Ovary (tissue), 7 donors: ENCODE measurements at regions not wholly inside any gene's neighbourhood (a gene's known extent, or its start where the extent isn't known, plus 50 kb on each side); places are given as distances from the start of the nearest gene placed in this dataset.

Experiments used
- DNase-seq, 5 donors: peaks; one replicate each; pipeline ENCODE4 v3.0.0-alpha.2; 2019 to 2020
- H3K27ac ChIP-seq, 2 donors: fragments of 200-600 bp; one replicate each; pipeline versions ENCODE4 v1.5.1 to v1.8.0; 2019 to 2022
- H3K27me3 ChIP-seq: fragments of 200-600 bp; one replicate; pipeline ENCODE4 v1.8.0; 2022
- H3K36me3 ChIP-seq: fragments of 200-600 bp; sonication (generic); one replicate; pipeline ENCODE4 v1.5.1; 2019
- H3K4me1 ChIP-seq: one replicate; pipeline ENCODE4 v1.8.1; 2013; ENCODE audit warnings: mild to moderate bottlenecking, moderate library complexity; ENCODE audit not compliant: insufficient read depth
- H3K4me3 ChIP-seq: fragments of 200-600 bp; sonication (generic); one replicate; pipeline ENCODE4 v1.5.1; 2017
- H3K9me3 ChIP-seq, 2 donors: fragments of 200-600 bp in 1 of 2; sonication (generic) in 1 of 2; one replicate each; pipeline versions ENCODE4 v1.5.1 to v1.8.1; 2013 to 2019; ENCODE audit warnings: mild to moderate bottlenecking in 1 of 2, moderate library complexity in 1 of 2
- EP300 ChIP-seq: sonication (generic); formaldehyde crosslinking; IDR thresholded peaks from one replicate; pipeline ENCODE4 v1.6.1; 2017; ENCODE audit warnings: antibody characterized with exemption
- POLR2A ChIP-seq: fragments of 450-650 bp; IDR thresholded peaks from one replicate; pipeline ENCODE4 v1.6.1; 2017; ENCODE audit warnings: antibody characterized with exemption, mild to moderate bottlenecking, moderate library complexity
- WGBS, 3 donors: extraction: QIAGEN DNeasy Blood & Tissue Kit in 1 of 3; methylation state at CpG; one replicate each; pipeline versions ENCODE4 v1.1.5 to v1.1.7; 2013 to 2017; 5-methylcytosine and 5-hydroxymethylcytosine counted together
- intact Hi-C, 4 donors: fragments of 100-400 bp; cut with DNase I; formaldehyde crosslinking; loops; one replicate each; pipeline versions ENCODE4 v1.11.0 to v1.15.1; 2022 to 2023
- TF ChIP-seq, protein P1 (sequence below), 3 donors: fragments of 450-650 bp in 2 of 3; fragments of 200-600 bp in 1 of 3; IDR thresholded peaks; one replicate each; pipeline versions ENCODE4 v1.5.1 to v1.8.0; 2016 to 2022; ENCODE audit warnings: antibody characterized with exemption in 3 of 3, mild to moderate bottlenecking in 1 of 3
- donor health status: DM: no; HTN: no; CAD: no; lungs with moderate emphysema.
- donor health status: DM: no; HTN: no; CAD: no.
- donor health status: Bipolar disorder and iron deficiency.
- donor health status: DM: no; HTN: no; CAD: no.
- donor health status: DM: yes; HTN: yes; CAD: no.

DNA sequence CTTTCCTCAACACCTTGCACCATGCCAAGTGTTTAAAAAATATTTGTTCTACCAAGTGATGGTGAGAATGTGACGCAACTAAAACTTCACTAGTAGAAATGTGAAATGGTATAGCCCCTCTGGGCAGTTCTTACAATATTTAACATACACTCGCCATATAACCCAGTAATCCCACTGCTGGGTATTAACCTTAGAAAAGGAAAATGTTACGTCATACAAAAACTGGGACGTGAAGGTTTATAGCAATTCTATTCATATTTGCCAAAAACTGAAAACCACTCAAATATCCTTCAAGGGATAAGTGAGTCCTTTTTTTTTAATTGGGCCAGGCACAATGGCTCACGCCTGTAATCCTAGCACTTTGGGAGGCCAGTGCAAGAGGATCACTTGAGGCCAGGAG is 279.3 kb downstream of the SKIDA1 start:
- 93 to 96% (median 96%) methylated on average over 5 of the region's 5 CpGs for WGBS, 3 donors
- H3K36me3 ChIP-seq, result no peaks in the 10 kb centered on the region
- H3K9me3 ChIP-seq, result no peaks in the 10 kb centered on the region
- intact Hi-C loops, result no loop called here
- no peaks in the 10 kb centered on the region for H3K4me1 ChIP-seq
- H3K27me3 ChIP-seq, result no peaks in the 10 kb centered on the region
- no peak for DNase-seq
- no peak overlapping the region for H3K4me3 ChIP-seq
- no peak overlapping the region for H3K27ac ChIP-seq
- TF ChIP-seq POLR2A, result no peak
- TF ChIP-seq, protein P1, sequence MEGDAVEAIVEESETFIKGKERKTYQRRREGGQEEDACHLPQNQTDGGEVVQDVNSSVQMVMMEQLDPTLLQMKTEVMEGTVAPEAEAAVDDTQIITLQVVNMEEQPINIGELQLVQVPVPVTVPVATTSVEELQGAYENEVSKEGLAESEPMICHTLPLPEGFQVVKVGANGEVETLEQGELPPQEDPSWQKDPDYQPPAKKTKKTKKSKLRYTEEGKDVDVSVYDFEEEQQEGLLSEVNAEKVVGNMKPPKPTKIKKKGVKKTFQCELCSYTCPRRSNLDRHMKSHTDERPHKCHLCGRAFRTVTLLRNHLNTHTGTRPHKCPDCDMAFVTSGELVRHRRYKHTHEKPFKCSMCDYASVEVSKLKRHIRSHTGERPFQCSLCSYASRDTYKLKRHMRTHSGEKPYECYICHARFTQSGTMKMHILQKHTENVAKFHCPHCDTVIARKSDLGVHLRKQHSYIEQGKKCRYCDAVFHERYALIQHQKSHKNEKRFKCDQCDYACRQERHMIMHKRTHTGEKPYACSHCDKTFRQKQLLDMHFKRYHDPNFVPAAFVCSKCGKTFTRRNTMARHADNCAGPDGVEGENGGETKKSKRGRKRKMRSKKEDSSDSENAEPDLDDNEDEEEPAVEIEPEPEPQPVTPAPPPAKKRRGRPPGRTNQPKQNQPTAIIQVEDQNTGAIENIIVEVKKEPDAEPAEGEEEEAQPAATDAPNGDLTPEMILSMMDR (IDR thresholded peaks at IDR 0.05), result no peak
- no peak for TF ChIP-seq EP300

DNA sequence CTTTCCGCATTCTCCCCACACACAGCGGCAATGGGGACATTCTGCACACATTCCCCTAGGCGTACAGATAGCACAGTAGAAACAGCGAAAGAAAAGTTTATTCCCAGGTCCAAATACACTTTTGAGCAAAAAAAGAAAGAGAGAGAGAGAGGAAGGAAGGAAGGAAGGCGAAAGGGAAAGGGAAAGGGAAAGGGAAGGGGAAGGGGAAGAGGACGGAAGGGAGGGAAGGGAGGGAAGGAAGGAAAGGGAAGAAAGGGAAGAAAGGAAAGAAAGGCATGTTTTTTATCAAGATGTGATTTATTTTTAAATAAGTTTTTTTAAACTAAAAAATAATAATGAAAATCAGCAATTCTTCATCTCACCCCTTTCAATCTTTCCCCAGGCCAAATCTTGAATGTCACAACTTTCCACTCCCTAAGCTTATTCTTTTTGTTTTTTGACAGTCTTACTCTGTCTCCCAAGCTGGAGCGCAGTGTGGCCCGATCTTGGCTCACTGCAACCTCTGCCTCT is 281.7 kb downstream of the SKIDA1 start:
- H3K27ac ChIP-seq, result no peak overlapping the region
- no peaks in the 10 kb centered on the region for H3K9me3 ChIP-seq
- WGBS, 3 donors, result 89 to 93% (median 90%) methylated on average over 8 of the region's 8 CpGs
- H3K27me3 ChIP-seq, result no peaks in the 10 kb centered on the region
- intact Hi-C loops, result no loop called here
- no peak for DNase-seq
- H3K4me3 ChIP-seq, result no peak overlapping the region
- no peaks in the 10 kb centered on the region for H3K36me3 ChIP-seq
- H3K4me1 ChIP-seq, result no peaks in the 10 kb centered on the region
- TF ChIP-seq POLR2A (no peak), EP300 (no peak)
- TF ChIP-seq, protein P1 (IDR thresholded peaks at IDR 0.05), result no peak

DNA sequence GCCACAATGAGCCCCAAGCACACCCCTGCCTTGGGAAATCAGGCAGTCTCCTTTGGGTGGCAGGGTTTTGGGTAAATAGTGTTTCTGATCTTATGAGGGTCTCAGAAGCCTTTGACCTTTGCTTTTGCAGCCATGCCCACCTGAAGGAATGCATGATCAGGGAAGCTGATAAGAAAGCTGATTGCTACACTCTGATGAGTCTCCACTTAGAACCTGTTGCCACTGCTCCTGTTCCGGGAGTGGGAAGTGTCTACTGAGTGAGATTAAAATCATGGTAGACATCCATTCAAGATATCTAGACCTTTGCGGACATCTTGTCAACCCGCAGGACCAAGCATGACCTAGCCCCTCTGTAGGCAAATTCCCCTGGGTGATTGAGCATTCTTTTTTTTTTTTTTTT is 282.6 kb downstream of the SKIDA1 start:
- Histone ChIP-seq H3K27ac (no peak overlapping the region), H3K4me3 (no peak overlapping the region), H3K27me3 (no peaks in the 10 kb centered on the region), H3K9me3 (no peaks in the 10 kb centered on the region), H3K36me3 (no peaks in the 10 kb centered on the region), H3K4me1 (no peaks in the 10 kb centered on the region)
- intact Hi-C loops, result no loop called here
- no peak for DNase-seq
- TF ChIP-seq POLR2A, result no peak
- TF ChIP-seq EP300, result no peak
- TF ChIP-seq, protein P1 (IDR thresholded peaks at IDR 0.05), result no peak
- WGBS, 3 donors, result 93 to 96% (median 94%) methylated on average over 3 of the region's 3 CpGs

DNA sequence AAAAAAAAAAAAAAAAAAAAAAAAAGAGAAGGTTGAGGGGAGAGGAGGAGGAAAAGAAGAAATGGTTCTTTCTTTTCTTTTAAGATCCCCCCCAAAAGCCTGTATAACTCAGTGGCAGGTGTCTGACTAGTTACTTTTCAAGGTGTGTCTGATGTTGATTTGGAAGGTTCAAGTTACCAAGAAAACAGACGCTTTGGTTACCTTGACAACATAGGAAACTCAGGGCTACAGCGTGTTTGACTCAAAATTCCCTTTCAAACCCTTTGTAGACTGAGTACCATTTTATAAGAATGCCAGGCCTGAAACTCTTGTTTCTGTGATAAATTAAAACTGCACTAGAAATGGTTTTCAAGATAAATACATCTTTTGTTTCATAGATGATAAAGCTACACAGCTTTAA is 286.8 kb downstream of the SKIDA1 start:
- Histone ChIP-seq H3K27ac (no peak overlapping the region), H3K4me1 (no peaks in the 10 kb centered on the region), H3K27me3 (no peaks in the 10 kb centered on the region), H3K4me3 (no peak overlapping the region), H3K9me3 (no peaks in the 10 kb centered on the region), H3K36me3 (no peaks in the 10 kb centered on the region)
- intact Hi-C loops, result no loop called here
- DNase-seq, result no peak
- WGBS, 3 donors, result 73 to 82% (median 81%) methylated on average over 2 of the region's 2 CpGs
- TF ChIP-seq EP300, result no peak
- TF ChIP-seq POLR2A, result no peak
- TF ChIP-seq, protein P1 (IDR thresholded peaks at IDR 0.05), result no peak

DNA sequence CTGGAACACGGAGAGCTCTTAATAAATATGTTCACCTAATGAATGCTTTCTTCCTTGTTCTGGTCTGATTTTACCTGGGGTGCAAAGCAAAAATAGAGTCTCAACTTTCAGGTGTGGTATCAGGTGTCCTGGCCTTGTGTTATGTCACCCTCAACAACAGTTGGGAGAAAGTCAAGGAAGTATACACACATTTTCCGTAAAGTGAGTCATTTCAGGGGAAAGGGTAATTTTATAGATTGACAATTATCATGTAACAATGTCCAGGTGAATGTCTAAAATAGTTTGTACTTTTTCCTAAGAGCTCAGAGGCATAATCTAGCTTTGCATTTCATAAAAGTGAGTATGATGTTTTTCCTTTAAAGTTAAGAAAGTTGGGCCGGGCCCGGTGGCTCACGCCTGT is 287.4 kb downstream of the SKIDA1 start:
- H3K27ac ChIP-seq, result no peak overlapping the region
- no peaks in the 10 kb centered on the region for H3K9me3 ChIP-seq
- no peaks in the 10 kb centered on the region for H3K27me3 ChIP-seq
- DNase-seq, result no peak
- 95 to 96% (median 96%) methylated on average over 5 of the region's 5 CpGs for WGBS, 3 donors
- intact Hi-C loops, result no loop called here
- TF ChIP-seq POLR2A (no peak), EP300 (no peak)
- TF ChIP-seq, protein P1 (IDR thresholded peaks at IDR 0.05), result no peak
- no peaks in the 10 kb centered on the region for H3K4me1 ChIP-seq
- H3K36me3 ChIP-seq, result no peaks in the 10 kb centered on the region
- H3K4me3 ChIP-seq, result no peak overlapping the region
